Liver (tissue), 8 donors: ENCODE measurements at regions not wholly inside any gene's neighbourhood (a gene's known extent, or its start where the extent isn't known, plus 50 kb on each side); places are given as distances from the start of the nearest gene placed in this dataset.

ENCODE experiments used
- DNase-seq: peaks from one replicate; pipeline ENCODE4 v3.0.0-alpha.2; 2017; ENCODE audit warnings: low spot score
- H3K27ac ChIP-seq, 2 donors: one replicate each; pipeline ENCODE4 v1.7.0; 2013; ENCODE audit warnings: inconsistent platforms in 2 of 2, low read length in 2 of 2, control low read depth in 1 of 2, low read depth in 1 of 2, mild to moderate bottlenecking in 1 of 2
- H3K27me3 ChIP-seq, 4 donors: one replicate each; pipeline versions ENCODE4 v1.6.1 to v1.7.0; 2013; ENCODE audit warnings: low read length in 3 of 4, inconsistent platforms in 1 of 4, mild to moderate bottlenecking in 1 of 4, moderate library complexity in 1 of 4; ENCODE audit not compliant: control insufficient read depth in 4 of 4, insufficient read depth in 4 of 4
- H3K36me3 ChIP-seq, 4 donors: one replicate each; pipeline versions ENCODE4 v1.6.1 to v1.7.0; 2013; ENCODE audit warnings: low read length in 3 of 4, mild to moderate bottlenecking in 3 of 4, low read depth in 1 of 4, moderate library complexity in 1 of 4; ENCODE audit not compliant: control insufficient read depth in 4 of 4, insufficient read depth in 3 of 4
- H3K4me1 ChIP-seq, 4 donors: one replicate each; pipeline versions ENCODE4 v1.6.1 to v1.7.0; 2013; ENCODE audit warnings: low read length in 3 of 4, mild to moderate bottlenecking in 3 of 4, moderate library complexity in 1 of 4; ENCODE audit not compliant: control insufficient read depth in 4 of 4, insufficient read depth in 4 of 4
- H3K4me3 ChIP-seq, 3 donors: one replicate each; pipeline versions ENCODE4 v1.6.1 to v1.7.0; 2013; ENCODE audit warnings: low read length in 3 of 3, control low read depth in 1 of 3, low read depth in 1 of 3, mild to moderate bottlenecking in 1 of 3
- H3K9ac ChIP-seq, 2 donors: one replicate each; pipeline ENCODE4 v1.7.0; 2013; ENCODE audit warnings: low read length in 2 of 2, mild to moderate bottlenecking in 2 of 2, moderate library complexity in 2 of 2, control low read depth in 1 of 2, low read depth in 1 of 2
- H3K9me3 ChIP-seq, 4 donors: one replicate each; pipeline versions ENCODE4 v1.6.1 to v1.7.0; 2013; ENCODE audit warnings: low read length in 3 of 4; ENCODE audit not compliant: control insufficient read depth in 4 of 4
- EGR1 ChIP-seq, 2 donors: IDR thresholded peaks; 2 replicates each; pipeline ENCODE4 v1.6.1; 2016 to 2018; ENCODE audit warnings: antibody characterized with exemption in 2 of 2, low read depth in 2 of 2
- FOXA1 ChIP-seq: IDR thresholded peaks from 2 replicates; pipeline ENCODE4 v1.6.1; 2016; ENCODE audit warnings: antibody characterized with exemption
- FOXA2 ChIP-seq: IDR thresholded peaks from 2 replicates; pipeline ENCODE4 v1.6.1; 2016; ENCODE audit warnings: antibody characterized with exemption
- GABPA ChIP-seq, 2 donors: IDR thresholded peaks in 1 of 2; conservative IDR thresholded peaks in 1 of 2; 2 replicates each; pipeline ENCODE4 v1.6.1; 2016; ENCODE audit warnings: antibody characterized with exemption in 2 of 2, mild to moderate bottlenecking in 1 of 2, moderate library complexity in 1 of 2
- HNF4A ChIP-seq, 2 donors: conservative IDR thresholded peaks; 2 replicates each; pipeline ENCODE4 v1.6.1; 2016; ENCODE audit warnings: antibody characterized with exemption in 2 of 2, mild to moderate bottlenecking in 2 of 2
- HNF4G ChIP-seq: IDR thresholded peaks from 2 replicates; pipeline ENCODE4 v1.6.1; 2016; ENCODE audit warnings: antibody characterized with exemption
- JUND ChIP-seq, 2 donors: IDR thresholded peaks; 2 replicates each; pipeline ENCODE4 v1.6.1; 2016; ENCODE audit warnings: antibody characterized with exemption in 2 of 2
- MAX ChIP-seq: IDR thresholded peaks from 2 replicates; pipeline ENCODE4 v1.6.1; 2016; ENCODE audit warnings: antibody characterized with exemption
- NR2F2 ChIP-seq: IDR thresholded peaks from 2 replicates; pipeline ENCODE4 v1.6.1; 2016; ENCODE audit warnings: antibody characterized with exemption
- RAD21 ChIP-seq, 2 donors: IDR thresholded peaks; 2 replicates each; pipeline ENCODE4 v1.6.1; 2016; ENCODE audit warnings: antibody characterized with exemption in 2 of 2, mild to moderate bottlenecking in 2 of 2
- REST ChIP-seq: IDR thresholded peaks from 2 replicates; pipeline ENCODE4 v1.6.1; 2016; ENCODE audit warnings: antibody characterized with exemption, mild to moderate bottlenecking
- RXRA ChIP-seq, 2 donors: IDR thresholded peaks; 2 replicates each; pipeline ENCODE4 v1.6.1; 2017 to 2018; ENCODE audit warnings: antibody characterized with exemption in 2 of 2, mild to moderate bottlenecking in 1 of 2
- SP1 ChIP-seq: IDR thresholded peaks from 2 replicates; pipeline ENCODE4 v1.6.1; 2018; ENCODE audit warnings: antibody characterized with exemption, mild to moderate bottlenecking
- TAF1 ChIP-seq: conservative IDR thresholded peaks from 2 replicates; pipeline ENCODE4 v1.6.1; 2016; ENCODE audit warnings: antibody characterized with exemption, mild to moderate bottlenecking
- YY1 ChIP-seq: IDR thresholded peaks from 2 replicates; pipeline ENCODE4 v1.6.1; 2016; ENCODE audit warnings: antibody characterized with exemption, mild to moderate bottlenecking
- WGBS: extraction: QIAGEN DNeasy Blood & Tissue Kit; methylation state at CpG from one replicate; pipeline ENCODE4 v1.1.7; 2013; 5-methylcytosine and 5-hydroxymethylcytosine counted together
- TF ChIP-seq, protein P1 (sequence below): fragments of 150-350 bp; IDR thresholded peaks from 2 replicates; pipeline ENCODE4 v1.5.1; 2017; ENCODE audit warnings: improper control_type of control experiment, low read depth, low read length; ENCODE audit not compliant: missing input control
- TF ChIP-seq, protein P2 (sequence below): IDR thresholded peaks from 2 replicates; pipeline ENCODE4 v1.6.1; 2016; ENCODE audit warnings: antibody characterized with exemption
- TF ChIP-seq, protein P3 (sequence below): IDR thresholded peaks from 2 replicates; pipeline ENCODE4 v1.6.1; 2016; ENCODE audit warnings: antibody characterized with exemption
- donor health status: healthy.
- donor health status: healthy.
- donor health status: healthy.
- donor health status: healthy.
- donor health status: healthy.

GRCh38 chr4:66252291-66252690 is 582.0 kb upstream of the EPHA5 start:
- Histone ChIP-seq H3K9me3 (no peaks in the 10 kb centered on the region), H3K36me3 (no peaks in the 10 kb centered on the region), H3K9ac (no peak overlapping the region), H3K4me3 (no peak overlapping the region), H3K27ac (no peak overlapping the region), H3K27me3 (no peaks in the 10 kb centered on the region), H3K4me1 (no peaks in the 10 kb centered on the region)
- no peak for DNase-seq
- 55% methylated on average over 1 of the region's 1 CpG for WGBS
- TF ChIP-seq SP1 (no peak), FOXA1 (no peak), TAF1 (no peak), EGR1 (IDR thresholded peaks at IDR 0.05; ENCODE audit: low read depth in 2 of 2) (no peak)
- TF ChIP-seq, protein P1, sequence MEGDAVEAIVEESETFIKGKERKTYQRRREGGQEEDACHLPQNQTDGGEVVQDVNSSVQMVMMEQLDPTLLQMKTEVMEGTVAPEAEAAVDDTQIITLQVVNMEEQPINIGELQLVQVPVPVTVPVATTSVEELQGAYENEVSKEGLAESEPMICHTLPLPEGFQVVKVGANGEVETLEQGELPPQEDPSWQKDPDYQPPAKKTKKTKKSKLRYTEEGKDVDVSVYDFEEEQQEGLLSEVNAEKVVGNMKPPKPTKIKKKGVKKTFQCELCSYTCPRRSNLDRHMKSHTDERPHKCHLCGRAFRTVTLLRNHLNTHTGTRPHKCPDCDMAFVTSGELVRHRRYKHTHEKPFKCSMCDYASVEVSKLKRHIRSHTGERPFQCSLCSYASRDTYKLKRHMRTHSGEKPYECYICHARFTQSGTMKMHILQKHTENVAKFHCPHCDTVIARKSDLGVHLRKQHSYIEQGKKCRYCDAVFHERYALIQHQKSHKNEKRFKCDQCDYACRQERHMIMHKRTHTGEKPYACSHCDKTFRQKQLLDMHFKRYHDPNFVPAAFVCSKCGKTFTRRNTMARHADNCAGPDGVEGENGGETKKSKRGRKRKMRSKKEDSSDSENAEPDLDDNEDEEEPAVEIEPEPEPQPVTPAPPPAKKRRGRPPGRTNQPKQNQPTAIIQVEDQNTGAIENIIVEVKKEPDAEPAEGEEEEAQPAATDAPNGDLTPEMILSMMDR: no peak

DNA sequence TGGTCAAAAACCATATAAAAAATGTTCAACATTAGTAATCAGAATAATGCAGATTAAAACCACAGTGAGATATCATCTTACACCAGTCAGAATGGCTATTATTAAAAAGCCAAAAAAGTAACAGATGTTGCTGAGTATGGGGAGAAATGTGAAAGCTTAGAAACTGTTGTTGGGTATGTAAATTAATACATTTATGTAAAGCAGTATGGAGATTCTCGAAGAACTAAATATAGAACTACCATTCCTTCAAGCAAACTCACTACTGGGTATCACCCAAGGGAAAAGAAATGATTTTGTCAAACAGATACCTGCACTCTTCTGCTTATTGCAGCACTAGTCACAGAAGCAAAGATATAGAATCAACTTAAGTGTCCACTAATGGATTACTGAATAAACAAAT is 576.4 kb upstream of the EPHA5 start:
- no peak for DNase-seq
- no peaks in the 10 kb centered on the region for H3K36me3 ChIP-seq
- no peaks in the 10 kb centered on the region for H3K9me3 ChIP-seq
- no peak overlapping the region for H3K27ac ChIP-seq
- H3K9ac ChIP-seq: no peak overlapping the region
- WGBS: 0% methylated on average over 1 of the region's 1 CpG
- no peaks in the 10 kb centered on the region for H3K4me1 ChIP-seq
- TF ChIP-seq, protein P1: no peak
- TF ChIP-seq EGR1 (IDR thresholded peaks at IDR 0.05; ENCODE audit: low read depth in 2 of 2): no peak
- no peak for TF ChIP-seq NR2F2
- no peak for TF ChIP-seq TAF1
- TF ChIP-seq, protein P2, sequence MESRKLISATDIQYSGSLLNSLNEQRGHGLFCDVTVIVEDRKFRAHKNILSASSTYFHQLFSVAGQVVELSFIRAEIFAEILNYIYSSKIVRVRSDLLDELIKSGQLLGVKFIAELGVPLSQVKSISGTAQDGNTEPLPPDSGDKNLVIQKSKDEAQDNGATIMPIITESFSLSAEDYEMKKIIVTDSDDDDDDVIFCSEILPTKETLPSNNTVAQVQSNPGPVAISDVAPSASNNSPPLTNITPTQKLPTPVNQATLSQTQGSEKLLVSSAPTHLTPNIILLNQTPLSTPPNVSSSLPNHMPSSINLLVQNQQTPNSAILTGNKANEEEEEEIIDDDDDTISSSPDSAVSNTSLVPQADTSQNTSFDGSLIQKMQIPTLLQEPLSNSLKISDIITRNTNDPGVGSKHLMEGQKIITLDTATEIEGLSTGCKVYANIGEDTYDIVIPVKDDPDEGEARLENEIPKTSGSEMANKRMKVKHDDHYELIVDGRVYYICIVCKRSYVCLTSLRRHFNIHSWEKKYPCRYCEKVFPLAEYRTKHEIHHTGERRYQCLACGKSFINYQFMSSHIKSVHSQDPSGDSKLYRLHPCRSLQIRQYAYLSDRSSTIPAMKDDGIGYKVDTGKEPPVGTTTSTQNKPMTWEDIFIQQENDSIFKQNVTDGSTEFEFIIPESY: no peak
- no peak for TF ChIP-seq GABPA (IDR thresholded peaks at IDR 0.05 in 1 of 2, conservative IDR thresholded peaks at IDR 0.05 in 1 of 2)
- no peak for TF ChIP-seq JUND (IDR thresholded peaks at IDR 0.05)
- no peak for TF ChIP-seq HNF4G
- TF ChIP-seq, protein P3, sequence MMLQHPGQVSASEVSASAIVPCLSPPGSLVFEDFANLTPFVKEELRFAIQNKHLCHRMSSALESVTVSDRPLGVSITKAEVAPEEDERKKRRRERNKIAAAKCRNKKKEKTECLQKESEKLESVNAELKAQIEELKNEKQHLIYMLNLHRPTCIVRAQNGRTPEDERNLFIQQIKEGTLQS: no peak
- no peak for TF ChIP-seq MAX
- no peak for TF ChIP-seq FOXA1
- TF ChIP-seq FOXA2: no peak
- TF ChIP-seq RAD21 (IDR thresholded peaks at IDR 0.05): no peak
- no peak for TF ChIP-seq RXRA (IDR thresholded peaks at IDR 0.05)
- TF ChIP-seq YY1: no peak
- TF ChIP-seq SP1: no peak
- TF ChIP-seq REST: no peak
- TF ChIP-seq HNF4A (conservative IDR thresholded peaks at IDR 0.05): no peak
- no peak overlapping the region for H3K4me3 ChIP-seq
- H3K27me3 ChIP-seq: no peaks in the 10 kb centered on the region
